Coronary artery (tissue), 2 donors: ENCODE measurements at regions not wholly inside any gene's neighbourhood (a gene's known extent, or its start where the extent isn't known, plus 50 kb on each side); places are given as distances from the start of the nearest gene placed in this dataset.

Experiments used
- DNase-seq: peaks from one replicate; pipeline ENCODE4 v3.0.0-alpha.2; 2017; ENCODE audit warnings: low spot score
- H3K27ac ChIP-seq, 2 donors: fragments of 200-600 bp; sonication (generic); one replicate each; pipeline ENCODE4 v1.5.1; 2016 to 2019
- H3K4me3 ChIP-seq: fragments of 200-600 bp; sonication (generic); 2 replicates; pipeline ENCODE4 v1.5.1; 2016; ENCODE audit warnings: mild to moderate bottlenecking, moderate library complexity
- CTCF ChIP-seq: fragments of 200-600 bp; sonication (generic); IDR thresholded peaks from one replicate; pipeline ENCODE4 v1.5.1; 2019; ENCODE audit warnings: antibody characterized with exemption

- no peak for DNase-seq
- Histone ChIP-seq H3K4me3 (no peak overlapping the region), H3K27ac (no peak overlapping the region)
- no peak for TF ChIP-seq CTCF
Observed at GRCh38 chr2:139067072-139067471, 286.9 kb upstream of the NXPH2 start.

- no peak overlapping the region for H3K27ac ChIP-seq
- no peak overlapping the region for H3K4me3 ChIP-seq
- TF ChIP-seq CTCF: no peak
- no peak for DNase-seq
Observed at GRCh38 chr2:139064159-139064558, 284.0 kb upstream of the NXPH2 start.

GRCh38 chr2:139059617-139060016 is 279.4 kb upstream of the NXPH2 start:
- no peak for TF ChIP-seq CTCF
- no peak for DNase-seq
- Histone ChIP-seq H3K4me3 (no peak overlapping the region), H3K27ac (no peak overlapping the region)

DNA sequence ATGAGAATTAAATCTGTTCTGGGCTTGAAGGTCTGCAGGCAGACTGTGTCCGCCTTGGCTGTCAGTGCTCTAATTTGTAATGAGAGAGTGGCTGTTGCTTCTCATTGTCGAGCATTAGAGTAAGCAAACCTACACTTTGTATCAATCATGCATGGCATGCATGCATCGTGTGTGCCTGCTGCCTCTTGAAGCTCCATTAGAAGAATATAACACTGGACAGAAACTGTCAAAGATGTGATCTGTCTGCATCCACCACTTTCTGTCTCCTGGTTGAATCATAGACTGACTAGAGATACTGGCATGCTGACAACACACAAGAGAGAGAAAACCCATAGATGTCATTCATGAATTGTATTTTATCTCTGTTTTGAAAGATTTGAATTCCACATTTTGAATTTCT is 275.0 kb upstream of the NXPH2 start:
- no peak overlapping the region for H3K27ac ChIP-seq
- TF ChIP-seq CTCF: no peak
- H3K4me3 ChIP-seq: no peak overlapping the region
- no peak for DNase-seq

- Histone ChIP-seq H3K4me3 (no peak overlapping the region), H3K27ac (no peak overlapping the region)
- no peak for TF ChIP-seq CTCF
- no peak for DNase-seq
Observed at GRCh38 chr2:139048017-139048416, 267.8 kb upstream of the NXPH2 start.

GRCh38 chr2:139045524-139045923 is 265.3 kb upstream of the NXPH2 start:
- no peak for TF ChIP-seq CTCF
- no peak for DNase-seq
- Histone ChIP-seq H3K27ac (no peak overlapping the region), H3K4me3 (no peak overlapping the region)

DNA sequence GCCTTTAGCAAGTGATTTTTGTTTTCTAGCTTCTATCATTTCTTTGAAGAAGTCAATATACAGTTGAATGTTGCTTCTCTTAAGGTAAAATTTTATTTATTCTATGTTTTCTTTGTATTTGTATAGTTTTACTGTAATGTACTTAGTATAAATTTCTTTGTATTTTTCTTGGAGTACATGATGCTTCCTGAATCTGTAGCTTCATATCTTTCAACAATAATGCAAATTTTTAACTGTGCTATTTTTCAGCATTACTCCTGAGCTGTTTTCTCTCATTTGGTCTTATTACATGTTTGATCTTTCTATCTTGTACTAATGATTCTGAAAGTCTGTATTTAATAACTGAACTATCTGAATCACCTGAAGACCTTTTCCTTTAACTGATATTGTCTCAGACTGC is 253.9 kb upstream of the NXPH2 start:
- TF ChIP-seq CTCF: no peak

More for the DNA sequence above, 253.9 kb upstream of the NXPH2 start:
- DNase-seq: no peak
- Histone ChIP-seq H3K4me3 (no peak overlapping the region), H3K27ac (no peak overlapping the region)
